ENCODE measurements at regions not wholly inside any gene's neighbourhood (a gene's known extent, or its start where the extent isn't known, plus 50 kb on each side); places are given as distances from the start of the nearest gene placed in this dataset.
A peak's percentile ranks its signal among the peaks of the same experiment; 100 is the strongest.

- ChIA-PET CTCF (interaction anchor here (0.9 kb wide), 1 partner anchor 70 kb away, joined by 3 read pairs; no protein-coding TSS in a partner anchor), RAD21 (ENCODE audit: unreplicated experiment) (interaction anchor here (1.2 to 1.3 kb wide), 2 partner anchors 11 to 127 kb away, joined by 3 read pairs; no protein-coding TSS in a partner anchor), POLR2A (no interaction called here), SMC1A (ENCODE audit: uncharacterized antibody, unreplicated experiment) (interaction anchor here (1.3 to 1.8 kb wide), 5 partner anchors 33 to 237 kb away, joined by 3 to 5 read pairs (median 4); no protein-coding TSS in a partner anchor)
- Histone ChIP-seq H3K36me3 (ENCODE audit: control insufficient read depth in 2 of 2, insufficient read depth in 2 of 2, low read length in 1 of 2) (no peaks in the 10 kb centered on the region), H3K4me2 (ENCODE audit: control insufficient read depth, insufficient read depth) (no peak overlapping the region), H4K20me1 (ENCODE audit: control insufficient read depth, insufficient read depth) (no peaks in the 10 kb centered on the region), H3K27ac (ENCODE audit: control insufficient read depth, insufficient read depth) (no peak overlapping the region), H3K4me3 (no peak overlapping the region), H3K4me1 (ENCODE audit: control insufficient read depth, insufficient read depth, low read length) (no peaks in the 10 kb centered on the region), H3K9ac (ENCODE audit: control insufficient read depth, insufficient read depth, low read length) (no peak overlapping the region), H3K79me2 (ENCODE audit: control insufficient read depth, insufficient read depth, low read length) (no peaks in the 10 kb centered on the region), H3K27me3 (replicated peaks in 1 of 2; ENCODE audit: control insufficient read depth in 2 of 2, insufficient read depth in 2 of 2, low read length in 1 of 2) (no peaks in the 10 kb centered on the region), H3K9me3 (replicated peaks; ENCODE audit: control insufficient read depth, insufficient read depth, low read length) (no peaks in the 10 kb centered on the region), H2AFZ (ENCODE audit: control insufficient read depth, low read depth, low read length) (no peak overlapping the region)
- WGBS (ENCODE audit: insufficient coverage, insufficient replicate concordance, low lambda C conversion rate, missing lambda C conversion rate) = 38% methylated on average over 3 of the region's 3 CpGs
- peak; percentile 76 for ATAC-seq
- TF ChIP-seq BHLHE40 (IDR thresholded peaks at IDR 0.05; ENCODE audit: borderline replicate concordance in 1 of 2, low read depth in 2 of 2, low read length in 1 of 2) (peak in 1 of 2 experiments; percentile 5; a peak in 1 of 4 replicates), SP1 (IDR thresholded peaks at IDR 0.05; ENCODE audit: low read depth, low read length) (no peak)
- intact Hi-C loops (cut with micrococcal nuclease; ENCODE audit: unreplicated experiment) (no loop called here), in situ Hi-C loops (cut with MboI) (no loop called here)
- no peak for DNase-seq (ENCODE audit: low read depth, low spot score)
- no TSS peak for BruUV-seq (replicated peaks)
- FAIRE-seq = no peak
Measured at GRCh38 chr5:164741376-164741775, 1236.0 kb downstream of the MAT2B start.

GRCh38 chr5:164742025-164742424 lies 1236.6 kb downstream of the MAT2B start:
- Histone ChIP-seq H3K27ac (ENCODE audit: control insufficient read depth, insufficient read depth) (no peak overlapping the region), H3K9me3 (replicated peaks; ENCODE audit: control insufficient read depth, insufficient read depth, low read length) (no peaks in the 10 kb centered on the region), H3K4me3 (no peak overlapping the region), H2AFZ (ENCODE audit: control insufficient read depth, low read depth, low read length) (no peak overlapping the region), H3K27me3 (replicated peaks in 1 of 2; ENCODE audit: control insufficient read depth in 2 of 2, insufficient read depth in 2 of 2, low read length in 1 of 2) (no peaks in the 10 kb centered on the region), H3K4me1 (ENCODE audit: control insufficient read depth, insufficient read depth, low read length) (no peaks in the 10 kb centered on the region), H3K9ac (ENCODE audit: control insufficient read depth, insufficient read depth, low read length) (no peak overlapping the region), H3K79me2 (ENCODE audit: control insufficient read depth, insufficient read depth, low read length) (no peaks in the 10 kb centered on the region), H4K20me1 (ENCODE audit: control insufficient read depth, insufficient read depth) (no peaks in the 10 kb centered on the region), H3K36me3 (ENCODE audit: control insufficient read depth in 2 of 2, insufficient read depth in 2 of 2, low read length in 1 of 2) (no peaks in the 10 kb centered on the region), H3K4me2 (ENCODE audit: control insufficient read depth, insufficient read depth) (peak overlapping the region; percentile 32; the same call in 1 of the 2 replicates)
- no TSS peak for BruUV-seq (replicated peaks)
- ChIA-PET CTCF (interaction anchor here (0.9 kb wide), 1 partner anchor 71 kb away, joined by 3 read pairs; no protein-coding TSS in a partner anchor), POLR2A (interaction anchor here (1.3 kb wide), 1 partner anchor 129 kb away, joined by 3 read pairs; no protein-coding TSS in a partner anchor), SMC1A (ENCODE audit: uncharacterized antibody, unreplicated experiment) (interaction anchor here (0.7 to 1.8 kb wide), 12 partner anchors 10 to 383 kb away, joined by 3 to 7 read pairs (median 4); no protein-coding TSS in a partner anchor), RAD21 (ENCODE audit: unreplicated experiment) (interaction anchor here (1.0 to 1.3 kb wide), 4 partner anchors 10 to 127 kb away, joined by 3 read pairs; no protein-coding TSS in a partner anchor)
- peak; percentile 20 for DNase-seq (ENCODE audit: low read depth, low spot score)
- in situ Hi-C loops (cut with MboI) (no loop called here), intact Hi-C loops (cut with micrococcal nuclease; ENCODE audit: unreplicated experiment) (no loop called here)
- FAIRE-seq = no peak
- ATAC-seq = peak; percentile 94
- WGBS (ENCODE audit: insufficient coverage, insufficient replicate concordance, low lambda C conversion rate, missing lambda C conversion rate) = 15% methylated on average over 5 of the region's 5 CpGs
- TF ChIP-seq TCF3 (IDR thresholded peaks at IDR 0.05; ENCODE audit: borderline replicate concordance, insufficient read depth, low read depth, low read length) (no peak), ZBTB11 (CRISPR knock-in tag; IDR thresholded peaks at IDR 0.05) (no peak), BHLHE40 (IDR thresholded peaks at IDR 0.05; ENCODE audit: borderline replicate concordance in 1 of 2, low read depth in 2 of 2, low read length in 1 of 2) (peak; percentile 82 to 85), RAD51 (IDR thresholded peaks at IDR 0.05) (peak; percentile 83), ASH2L (IDR thresholded peaks at IDR 0.05; ENCODE audit: borderline replicate concordance, low read depth) (no peak), EP300 (IDR thresholded peaks at IDR 0.05; ENCODE audit: borderline replicate concordance in 1 of 2, control insufficient read depth in 1 of 2, low read depth in 2 of 2, low read length in 2 of 2) (peak in 1 of 2 experiments; percentile 48; a peak in 1 of 4 replicates), MTA2 (IDR thresholded peaks at IDR 0.05; ENCODE audit: low read depth) (peak; percentile 27; the same call in 1 of the 2 replicates)

Data from GM12878 (cell line).